IMR-90 (cell line): ENCODE measurements at regions not wholly inside any gene's neighbourhood (a gene's known extent, or its start where the extent isn't known, plus 50 kb on each side); places are given as distances from the start of the nearest gene placed in this dataset.

Experiments
- ATAC-seq: fragments of 200-7000 bp; cut with Tn5 transposase; 2 replicates; pipeline ENCODE4 v1.9.1; 2020; ENCODE audit warnings: low read depth, mild to moderate bottlenecking, moderate library complexity
- BruUV-seq: library from RNA; stranded (reverse); fragments of 400-500 nt; replicated peaks from 2 replicates; lab custom pipeline; 2021; lab: Mats Ljungman, UMichigan
- CTCF ChIA-PET: fragments of 300-600 bp; formaldehyde crosslinking; extraction: SDS; loops from one replicate; lab custom pipeline; 2021; ENCODE audit warnings: antibody characterized with exemption; lab: Yijun Ruan, JAX
- POLR2A ChIA-PET: fragments of 300-600 bp; sonication (Branson Sonifier 250); formaldehyde crosslinking; loops from one replicate; lab custom pipeline; 2022; ENCODE audit warnings: antibody characterized with exemption; ENCODE audit not compliant: unreplicated experiment; lab: Charles Lee
- DNase-seq: peaks from one replicate; pipeline ENCODE4 v3.0.0; 2013
- H2AFZ ChIP-seq: replicated peaks from 2 replicates; pipeline ENCODE3; 2013; ENCODE audit warnings: low read length, mild to moderate bottlenecking; ENCODE audit not compliant: poor library complexity
- H2AK5ac ChIP-seq: 2 replicates; pipeline ENCODE4 v1.6.1; 2013; ENCODE audit warnings: low read depth, low read length, inconsistent platforms
- H2AK9ac ChIP-seq: replicated peaks from 2 replicates; pipeline ENCODE3; 2013; ENCODE audit warnings: mild to moderate bottlenecking, low read depth, low read length, moderate library complexity; ENCODE audit not compliant: poor library complexity
- H2BK120ac ChIP-seq: 2 replicates; pipeline ENCODE4 v1.6.1; 2013; ENCODE audit warnings: low read depth, low read length, inconsistent platforms
- H2BK15ac ChIP-seq: 3 replicates; pipeline ENCODE4 v1.6.1; 2013; ENCODE audit warnings: low read depth, low read length, inconsistent platforms
- H2BK20ac ChIP-seq: 2 replicates; pipeline ENCODE4 v1.6.1; 2013; ENCODE audit warnings: low read depth, mild to moderate bottlenecking, inconsistent platforms, low read length, moderate library complexity
- H2BK5ac ChIP-seq: 2 replicates; pipeline ENCODE4 v1.6.1; 2013; ENCODE audit warnings: mild to moderate bottlenecking, low read depth, low read length, inconsistent platforms; ENCODE audit not compliant: poor library complexity, severe bottlenecking
- H3K14ac ChIP-seq: replicated peaks from 2 replicates; pipeline ENCODE4 v1.6.1; 2013; ENCODE audit warnings: low read depth, low read length, inconsistent platforms
- H3K18ac ChIP-seq: 2 replicates; pipeline ENCODE4 v1.6.1; 2013; ENCODE audit warnings: low read depth, low read length, control low read depth
- H3K23ac ChIP-seq: 2 replicates; pipeline ENCODE4 v1.6.1; 2013; ENCODE audit warnings: low read depth, low read length, inconsistent platforms
- H3K27ac ChIP-seq: 2 replicates; pipeline ENCODE4 v1.5.1; 2013; ENCODE audit warnings: mild to moderate bottlenecking, control low read depth, low read length; ENCODE audit not compliant: insufficient read depth
- H3K27me3 ChIP-seq: 2 replicates; pipeline ENCODE4 v1.6.1; 2013; ENCODE audit warnings: low read length; ENCODE audit not compliant: control insufficient read depth, insufficient read depth
- H3K36me3 ChIP-seq: 2 replicates; pipeline ENCODE4 v1.6.1; 2013; ENCODE audit warnings: low read length, mixed read lengths; ENCODE audit not compliant: control insufficient read depth, insufficient read depth
- H3K4ac ChIP-seq: 2 replicates; pipeline ENCODE4 v1.6.1; 2013; ENCODE audit warnings: low read depth, low read length, inconsistent platforms
- H3K4me1 ChIP-seq: 2 replicates; pipeline ENCODE4 v1.6.1; 2013; ENCODE audit warnings: low read length, mixed read lengths; ENCODE audit not compliant: control insufficient read depth, insufficient read depth
- H3K4me2 ChIP-seq: 2 replicates; pipeline ENCODE4 v1.6.1; 2013; ENCODE audit warnings: low read depth, mild to moderate bottlenecking, control low read depth, low read length, moderate library complexity
- H3K4me3 ChIP-seq: 2 replicates; pipeline ENCODE4 v1.5.1; 2013; ENCODE audit warnings: low read depth, mild to moderate bottlenecking, control low read depth, low read length, moderate library complexity; ENCODE audit not compliant: insufficient read depth
- H3K56ac ChIP-seq: 2 replicates; pipeline ENCODE4 v1.6.1; 2013; ENCODE audit warnings: low read length, inconsistent platforms; ENCODE audit not compliant: insufficient read depth; ENCODE audit errors: extremely low read depth
- H3K79me1 ChIP-seq, 2 experiments: 2 replicates each; pipeline ENCODE4 v1.6.1; 2013; ENCODE audit warnings: low read length in 2 of 2, inconsistent platforms in 1 of 2, low read depth in 1 of 2
- H3K9ac ChIP-seq: 2 replicates; pipeline ENCODE4 v1.6.1; 2013; ENCODE audit warnings: low read depth, low read length, control low read depth
- H3K9me1 ChIP-seq: 2 replicates; pipeline ENCODE4 v1.6.1; 2013; ENCODE audit warnings: low read length, inconsistent platforms; ENCODE audit not compliant: insufficient read depth
- H3K9me3 ChIP-seq: 2 replicates; pipeline ENCODE4 v1.6.1; 2013; ENCODE audit warnings: low read length; ENCODE audit not compliant: control insufficient read depth, insufficient read depth
- H4K20me1 ChIP-seq: 2 replicates; pipeline ENCODE4 v1.6.1; 2013; ENCODE audit warnings: low read length, inconsistent platforms; ENCODE audit not compliant: insufficient read depth
- H4K5ac ChIP-seq: 2 replicates; pipeline ENCODE4 v1.6.1; 2013; ENCODE audit warnings: mild to moderate bottlenecking, low read depth, low read length, control low read depth
- H4K8ac ChIP-seq, 2 experiments: 2 replicates each; pipeline ENCODE4 v1.6.1; 2013; ENCODE audit warnings: low read depth in 2 of 2, low read length in 2 of 2, control low read depth in 1 of 2, inconsistent platforms in 1 of 2
- H4K91ac ChIP-seq: 2 replicates; pipeline ENCODE4 v1.6.1; 2013; ENCODE audit warnings: low read depth, low read length, inconsistent platforms; ENCODE audit not compliant: insufficient read depth
- BHLHE40 ChIP-seq: fragments of 150-350 bp; IDR thresholded peaks from 2 replicates; pipeline ENCODE4 v1.6.1; 2016; ENCODE audit warnings: mild to moderate bottlenecking, low read depth, low read length
- CEBPB ChIP-seq: IDR thresholded peaks from 2 replicates; pipeline ENCODE4 v1.6.1; 2012; ENCODE audit warnings: low read depth, low read length, improper control_type of control experiment
- CHD1 ChIP-seq: IDR thresholded peaks from 2 replicates; pipeline ENCODE4 v1.6.1; 2012; ENCODE audit warnings: low read depth, low read length, improper control_type of control experiment
- ELK1 ChIP-seq: fragments of 150-350 bp; IDR thresholded peaks from 2 replicates; pipeline ENCODE4 v1.6.1; 2016; ENCODE audit warnings: low read depth, mild to moderate bottlenecking, low read length, moderate library complexity, borderline replicate concordance
- FOS ChIP-seq: fragments of 150-350 bp; IDR thresholded peaks from 2 replicates; pipeline ENCODE4 v1.6.1; 2016; ENCODE audit warnings: low read depth, low read length
- MAFK ChIP-seq: IDR thresholded peaks from 2 replicates; pipeline ENCODE4 v1.6.1; 2012; ENCODE audit warnings: low read depth, low read length, improper control_type of control experiment
- MAZ ChIP-seq: IDR thresholded peaks from 2 replicates; pipeline ENCODE4 v1.6.1; 2012; ENCODE audit warnings: low read depth, mild to moderate bottlenecking, low read length, improper control_type of control experiment, moderate library complexity, borderline replicate concordance
- MXI1 ChIP-seq: IDR thresholded peaks from 2 replicates; pipeline ENCODE4 v1.6.1; 2012; ENCODE audit warnings: low read depth, mild to moderate bottlenecking, low read length, moderate library complexity, borderline replicate concordance
- NFE2L2 ChIP-seq: fragments of 150-350 bp; IDR thresholded peaks from 2 replicates; pipeline ENCODE4 v1.6.1; 2016; ENCODE audit warnings: low read depth, mild to moderate bottlenecking, low read length
- POLR2A ChIP-seq: IDR thresholded peaks from 2 replicates; pipeline ENCODE4 v1.6.1; 2012; ENCODE audit warnings: mild to moderate bottlenecking, low read depth, low read length
- RAD21 ChIP-seq: IDR thresholded peaks from 2 replicates; pipeline ENCODE4 v1.6.1; 2012; ENCODE audit warnings: low read length, improper control_type of control experiment
- RCOR1 ChIP-seq: IDR thresholded peaks from 2 replicates; pipeline ENCODE4 v1.6.1; 2012; ENCODE audit warnings: mild to moderate bottlenecking, low read length, improper control_type of control experiment; ENCODE audit not compliant: insufficient replicate concordance
- RFX5 ChIP-seq: IDR thresholded peaks from 2 replicates; pipeline ENCODE4 v1.8.0; 2012; ENCODE audit warnings: low read depth, mild to moderate bottlenecking, low read length, moderate library complexity
- SMC3 ChIP-seq: fragments of 150-350 bp; IDR thresholded peaks from 2 replicates; pipeline ENCODE4 v1.6.1; 2016; ENCODE audit warnings: low read depth, mild to moderate bottlenecking, antibody characterized with exemption, low read length, moderate library complexity
- USF2 ChIP-seq: fragments of 150-350 bp; IDR thresholded peaks from 2 replicates; pipeline ENCODE4 v1.6.1; 2017; ENCODE audit warnings: mild to moderate bottlenecking, antibody characterized with exemption, low read length, low read depth
- WGBS, 2 experiments: methylation state at CpG; one replicate each; pipeline versions ENCODE4 v1.1.5 to v1.1.7; 2013; ENCODE audit warnings: missing lambda C conversion rate in 2 of 2; ENCODE audit not compliant: insufficient read length in 1 of 2; ENCODE audit errors: extremely low coverage in 2 of 2; 5-methylcytosine and 5-hydroxymethylcytosine counted together
- dilution Hi-C: fragments of 300-500 bp; cut with HindIII; formaldehyde crosslinking; loops from one replicate; pipeline ENCODE4 v1.14.3; 2018; ENCODE audit warnings: low sequenced_read_pairs; ENCODE audit not compliant: unreplicated experiment
- in situ Hi-C: fragments of 300-500 bp; cut with MboI; formaldehyde crosslinking; loops from 3 replicates; pipeline ENCODE4 v1.14.3; 2019; ENCODE audit warnings: low sequenced_read_pairs, inconsistent platforms, mixed read lengths
- intact Hi-C: fragments of 100-400 bp; cut with micrococcal nuclease; formaldehyde crosslinking; loops from 2 replicates; pipeline ENCODE4 v1.10.0; 2022
- TF ChIP-seq, protein P1 (sequence below): conservative IDR thresholded peaks from 2 replicates; pipeline ENCODE4 v1.5.1; 2012; ENCODE audit warnings: mild to moderate bottlenecking, low read depth, low read length, improper control_type of control experiment

DNA sequence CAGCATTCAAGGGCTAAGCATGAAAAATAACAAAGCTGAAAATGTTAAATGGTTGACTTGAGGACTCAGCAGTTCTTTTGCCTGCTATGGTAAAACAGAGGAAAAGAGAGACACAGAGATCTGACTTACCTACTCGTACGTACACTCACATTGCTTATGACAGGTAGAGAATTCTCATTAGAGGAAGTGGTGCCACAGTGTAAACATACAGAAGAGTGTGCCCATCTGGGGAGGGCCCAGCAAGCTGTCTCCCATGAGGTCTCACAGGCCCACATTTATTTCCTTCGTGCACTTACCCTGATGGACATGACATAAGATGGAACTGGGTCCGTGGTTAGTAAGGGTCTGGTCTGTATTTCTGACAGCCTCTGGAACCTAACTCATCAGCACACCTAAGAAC is 729.1 kb downstream of the BCL11A start:
- intact Hi-C loops = no loop called here

More for the DNA sequence above, 729.1 kb downstream of the BCL11A start:
- no peak for ATAC-seq
- POLR2A ChIA-PET = no interaction called here
- Histone ChIP-seq H3K36me3 (no peaks in the 10 kb centered on the region), H3K9me1 (no peaks in the 10 kb centered on the region), H2BK120ac (no peak overlapping the region), H3K14ac (no peak overlapping the region), H3K4me2 (no peak overlapping the region), H3K18ac (no peak overlapping the region), H2AFZ (no peak overlapping the region), H3K27me3 (no peaks in the 10 kb centered on the region), H3K56ac (no peak overlapping the region), H4K20me1 (no peaks in the 10 kb centered on the region), H4K8ac (no peak overlapping the region), H3K23ac (no peak overlapping the region), H4K91ac (no peak overlapping the region), H4K5ac (no peak overlapping the region), H3K9ac (no peak overlapping the region), H3K27ac (no peak overlapping the region), H2BK15ac (no peak overlapping the region), H2AK5ac (no peak overlapping the region), H2AK9ac (no peak overlapping the region), H2BK5ac (no peak overlapping the region), H3K4ac (no peak overlapping the region), H3K4me1 (no peaks in the 10 kb centered on the region), H3K4me3 (no peak overlapping the region), H3K79me1 (no peaks in the 10 kb centered on the region), H3K9me3 (0 out of 2 replicates have a peak, but pooled peaks cover 2% of the 10 kb centered on the region), H2BK20ac (no peak overlapping the region)
- no TSS peak for BruUV-seq
- CTCF ChIA-PET = interaction anchor here (1.4 kb wide), 1 partner anchor 8 kb away, joined by 3 read pairs; no protein-coding TSS in a partner anchor
- dilution Hi-C loops (no loop called here), in situ Hi-C loops (no loop called here)
- no peak for TF ChIP-seq FOS
- TF ChIP-seq USF2 = no peak
- no peak for TF ChIP-seq MXI1
- TF ChIP-seq ELK1 = no peak
- no peak for TF ChIP-seq BHLHE40
- no peak for TF ChIP-seq MAZ
- no peak for TF ChIP-seq RAD21
- TF ChIP-seq RFX5 = no peak
- no peak for TF ChIP-seq MAFK
- TF ChIP-seq CEBPB = no peak
- TF ChIP-seq RCOR1 = no peak
- TF ChIP-seq, protein P1, sequence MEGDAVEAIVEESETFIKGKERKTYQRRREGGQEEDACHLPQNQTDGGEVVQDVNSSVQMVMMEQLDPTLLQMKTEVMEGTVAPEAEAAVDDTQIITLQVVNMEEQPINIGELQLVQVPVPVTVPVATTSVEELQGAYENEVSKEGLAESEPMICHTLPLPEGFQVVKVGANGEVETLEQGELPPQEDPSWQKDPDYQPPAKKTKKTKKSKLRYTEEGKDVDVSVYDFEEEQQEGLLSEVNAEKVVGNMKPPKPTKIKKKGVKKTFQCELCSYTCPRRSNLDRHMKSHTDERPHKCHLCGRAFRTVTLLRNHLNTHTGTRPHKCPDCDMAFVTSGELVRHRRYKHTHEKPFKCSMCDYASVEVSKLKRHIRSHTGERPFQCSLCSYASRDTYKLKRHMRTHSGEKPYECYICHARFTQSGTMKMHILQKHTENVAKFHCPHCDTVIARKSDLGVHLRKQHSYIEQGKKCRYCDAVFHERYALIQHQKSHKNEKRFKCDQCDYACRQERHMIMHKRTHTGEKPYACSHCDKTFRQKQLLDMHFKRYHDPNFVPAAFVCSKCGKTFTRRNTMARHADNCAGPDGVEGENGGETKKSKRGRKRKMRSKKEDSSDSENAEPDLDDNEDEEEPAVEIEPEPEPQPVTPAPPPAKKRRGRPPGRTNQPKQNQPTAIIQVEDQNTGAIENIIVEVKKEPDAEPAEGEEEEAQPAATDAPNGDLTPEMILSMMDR = no peak
- TF ChIP-seq NFE2L2 = no peak
- TF ChIP-seq CHD1 = no peak
- TF ChIP-seq POLR2A = no peak
- no peak for TF ChIP-seq SMC3
- no peak for DNase-seq
- no CpG with 5 or more reads among the region's 4 CpGs for WGBS, 2 experiments
